ENCODE measurements at regions not wholly inside any gene's neighbourhood (a gene's known extent, or its start where the extent isn't known, plus 50 kb on each side); places are given as distances from the start of the nearest gene placed in this dataset.

DNA sequence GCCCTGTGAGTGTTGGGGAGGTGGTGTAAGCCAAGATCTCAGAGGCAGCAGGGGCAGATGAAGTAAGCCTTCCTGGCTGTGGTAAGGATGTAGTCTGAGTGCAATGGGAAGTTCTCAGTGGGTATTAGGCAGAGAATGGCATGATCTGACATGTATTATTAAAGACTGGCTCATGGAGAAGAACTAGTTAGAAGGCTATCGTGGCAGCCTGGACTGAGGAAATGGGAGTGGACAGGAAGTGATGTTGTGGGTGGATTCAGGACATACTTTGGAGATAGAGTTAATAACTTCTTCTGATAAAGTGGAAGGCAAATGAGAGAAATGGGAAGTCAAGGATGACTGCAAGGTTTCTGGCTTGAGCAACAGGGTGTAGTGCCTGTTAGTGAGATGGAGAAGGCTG is 250.9 kb upstream of the CFAP20DC start (continued):
- TF ChIP-seq, protein P1, sequence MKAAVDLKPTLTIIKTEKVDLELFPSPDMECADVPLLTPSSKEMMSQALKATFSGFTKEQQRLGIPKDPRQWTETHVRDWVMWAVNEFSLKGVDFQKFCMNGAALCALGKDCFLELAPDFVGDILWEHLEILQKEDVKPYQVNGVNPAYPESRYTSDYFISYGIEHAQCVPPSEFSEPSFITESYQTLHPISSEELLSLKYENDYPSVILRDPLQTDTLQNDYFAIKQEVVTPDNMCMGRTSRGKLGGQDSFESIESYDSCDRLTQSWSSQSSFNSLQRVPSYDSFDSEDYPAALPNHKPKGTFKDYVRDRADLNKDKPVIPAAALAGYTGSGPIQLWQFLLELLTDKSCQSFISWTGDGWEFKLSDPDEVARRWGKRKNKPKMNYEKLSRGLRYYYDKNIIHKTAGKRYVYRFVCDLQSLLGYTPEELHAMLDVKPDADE (IDR thresholded peaks at IDR 0.05): no peak
- no peak for TF ChIP-seq ZNF114 (CRISPR knock-in tag; IDR thresholded peaks at IDR 0.05)
- TF ChIP-seq, protein P2, sequence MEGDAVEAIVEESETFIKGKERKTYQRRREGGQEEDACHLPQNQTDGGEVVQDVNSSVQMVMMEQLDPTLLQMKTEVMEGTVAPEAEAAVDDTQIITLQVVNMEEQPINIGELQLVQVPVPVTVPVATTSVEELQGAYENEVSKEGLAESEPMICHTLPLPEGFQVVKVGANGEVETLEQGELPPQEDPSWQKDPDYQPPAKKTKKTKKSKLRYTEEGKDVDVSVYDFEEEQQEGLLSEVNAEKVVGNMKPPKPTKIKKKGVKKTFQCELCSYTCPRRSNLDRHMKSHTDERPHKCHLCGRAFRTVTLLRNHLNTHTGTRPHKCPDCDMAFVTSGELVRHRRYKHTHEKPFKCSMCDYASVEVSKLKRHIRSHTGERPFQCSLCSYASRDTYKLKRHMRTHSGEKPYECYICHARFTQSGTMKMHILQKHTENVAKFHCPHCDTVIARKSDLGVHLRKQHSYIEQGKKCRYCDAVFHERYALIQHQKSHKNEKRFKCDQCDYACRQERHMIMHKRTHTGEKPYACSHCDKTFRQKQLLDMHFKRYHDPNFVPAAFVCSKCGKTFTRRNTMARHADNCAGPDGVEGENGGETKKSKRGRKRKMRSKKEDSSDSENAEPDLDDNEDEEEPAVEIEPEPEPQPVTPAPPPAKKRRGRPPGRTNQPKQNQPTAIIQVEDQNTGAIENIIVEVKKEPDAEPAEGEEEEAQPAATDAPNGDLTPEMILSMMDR (conservative IDR thresholded peaks at IDR 0.05; ENCODE audit: low read depth in 2 of 2): no peak
- no peak for TF ChIP-seq ZNF331 (CRISPR knock-in tag; IDR thresholded peaks at IDR 0.05; ENCODE audit: low read depth)
- no peak for TF ChIP-seq EZH2phosphoT487 (IDR thresholded peaks at IDR 0.05; ENCODE audit: unreplicated experiment)
- TF ChIP-seq NANOG (IDR thresholded peaks at IDR 0.05; ENCODE audit: borderline replicate concordance): no peak
- TF ChIP-seq STAT1 (IDR thresholded peaks at IDR 0.05; ENCODE audit: unreplicated experiment): no peak
- TF ChIP-seq JUNB (IDR thresholded peaks at IDR 0.05; ENCODE audit: unreplicated experiment): no peak
- no peak for TF ChIP-seq POLR2AphosphoS5 (IDR thresholded peaks at IDR 0.05; ENCODE audit: low read depth)

DNA sequence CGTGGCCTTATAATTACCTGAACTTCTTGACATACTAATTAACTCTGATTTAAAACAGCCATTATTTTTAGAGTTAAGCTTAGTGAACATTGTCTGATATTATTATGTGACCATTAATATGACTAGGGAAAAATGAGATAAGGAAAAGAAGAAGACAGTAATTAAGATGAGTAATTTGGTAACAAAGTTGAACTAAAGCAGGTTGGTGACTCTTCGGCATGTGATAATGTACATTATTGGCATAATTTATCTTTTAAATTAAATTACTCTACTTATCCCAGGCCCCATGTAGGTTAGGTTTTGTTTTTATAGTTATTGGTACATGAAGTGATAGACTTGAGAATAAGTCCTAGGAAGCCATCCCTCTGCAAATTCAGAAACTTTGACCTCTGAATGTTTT is 249.7 kb upstream of the CFAP20DC start:
- Histone ChIP-seq H3K4me2 (no peak overlapping the region), H4K20me1 (replicated peaks; ENCODE audit: insufficient read depth) (no peaks in the 10 kb centered on the region), H3K36me3 (ENCODE audit: insufficient read depth) (no peaks in the 10 kb centered on the region), H3K4me3 (no peak overlapping the region), H3K4me1 (ENCODE audit: insufficient read depth) (no peaks in the 10 kb centered on the region), H3K27ac (ENCODE audit: low read depth) (no peak overlapping the region), H3K27me3 (ENCODE audit: insufficient read depth) (no peaks in the 10 kb centered on the region), H3K9me2 (ENCODE audit: insufficient read depth) (peaks cover 14% of the 10 kb centered on the region; the same call in 1 of the 2 replicates), H3F3A (replicated peaks; ENCODE audit: low read depth) (no peaks in the 10 kb centered on the region), H2AFZ (no peak overlapping the region), H3K79me2 (replicated peaks; ENCODE audit: insufficient read depth) (no peaks in the 10 kb centered on the region)
- H3K36me3 Mint-ChIP-seq (ENCODE audit: low read depth): peaks cover 4% of the 10 kb centered on the region; the same call in 2 of the 3 replicates
- H3K9me3 Mint-ChIP-seq: peaks cover 14% of the 10 kb centered on the region
- ATAC-seq: no peak
- no peak overlapping the region for H3K27ac Mint-ChIP-seq
- H3K27me3 Mint-ChIP-seq (ENCODE audit: insufficient read depth, low read depth, poor library complexity): no peaks in the 10 kb centered on the region
- no peaks in the 10 kb centered on the region for H3K4me1 Mint-ChIP-seq
- H3K4me3 Mint-ChIP-seq: no peak overlapping the region
- no peak for DNase-seq (ENCODE audit: low spot score)
- TF ChIP-seq EZH2phosphoT487 (IDR thresholded peaks at IDR 0.05; ENCODE audit: unreplicated experiment) (no peak), JUNB (IDR thresholded peaks at IDR 0.05; ENCODE audit: unreplicated experiment) (no peak), ZNF114 (CRISPR knock-in tag; IDR thresholded peaks at IDR 0.05) (no peak), STAT1 (IDR thresholded peaks at IDR 0.05; ENCODE audit: unreplicated experiment) (no peak), ZNF462 (CRISPR knock-in tag; IDR thresholded peaks at IDR 0.05) (no peak)
- TF ChIP-seq, protein P3, sequence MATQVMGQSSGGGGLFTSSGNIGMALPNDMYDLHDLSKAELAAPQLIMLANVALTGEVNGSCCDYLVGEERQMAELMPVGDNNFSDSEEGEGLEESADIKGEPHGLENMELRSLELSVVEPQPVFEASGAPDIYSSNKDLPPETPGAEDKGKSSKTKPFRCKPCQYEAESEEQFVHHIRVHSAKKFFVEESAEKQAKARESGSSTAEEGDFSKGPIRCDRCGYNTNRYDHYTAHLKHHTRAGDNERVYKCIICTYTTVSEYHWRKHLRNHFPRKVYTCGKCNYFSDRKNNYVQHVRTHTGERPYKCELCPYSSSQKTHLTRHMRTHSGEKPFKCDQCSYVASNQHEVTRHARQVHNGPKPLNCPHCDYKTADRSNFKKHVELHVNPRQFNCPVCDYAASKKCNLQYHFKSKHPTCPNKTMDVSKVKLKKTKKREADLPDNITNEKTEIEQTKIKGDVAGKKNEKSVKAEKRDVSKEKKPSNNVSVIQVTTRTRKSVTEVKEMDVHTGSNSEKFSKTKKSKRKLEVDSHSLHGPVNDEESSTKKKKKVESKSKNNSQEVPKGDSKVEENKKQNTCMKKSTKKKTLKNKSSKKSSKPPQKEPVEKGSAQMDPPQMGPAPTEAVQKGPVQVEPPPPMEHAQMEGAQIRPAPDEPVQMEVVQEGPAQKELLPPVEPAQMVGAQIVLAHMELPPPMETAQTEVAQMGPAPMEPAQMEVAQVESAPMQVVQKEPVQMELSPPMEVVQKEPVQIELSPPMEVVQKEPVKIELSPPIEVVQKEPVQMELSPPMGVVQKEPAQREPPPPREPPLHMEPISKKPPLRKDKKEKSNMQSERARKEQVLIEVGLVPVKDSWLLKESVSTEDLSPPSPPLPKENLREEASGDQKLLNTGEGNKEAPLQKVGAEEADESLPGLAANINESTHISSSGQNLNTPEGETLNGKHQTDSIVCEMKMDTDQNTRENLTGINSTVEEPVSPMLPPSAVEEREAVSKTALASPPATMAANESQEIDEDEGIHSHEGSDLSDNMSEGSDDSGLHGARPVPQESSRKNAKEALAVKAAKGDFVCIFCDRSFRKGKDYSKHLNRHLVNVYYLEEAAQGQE (IDR thresholded peaks at IDR 0.05; ENCODE audit: unreplicated experiment): no peak
- TF ChIP-seq, protein P1 (IDR thresholded peaks at IDR 0.05): no peak
